Body of pancreas (tissue), 4 donors: ENCODE measurements at regions not wholly inside any gene's neighbourhood (a gene's known extent, or its start where the extent isn't known, plus 50 kb on each side); places are given as distances from the start of the nearest gene placed in this dataset.

Source experiments
- CTCF ChIP-seq, 7 experiments: fragments of 450-650 bp in 4 of 7; fragments of 200-600 bp in 3 of 7; sonication (generic) in 3 of 7; IDR thresholded peaks; one replicate each; pipeline ENCODE4 v1.5.1; 2016 to 2019; ENCODE audit warnings: antibody characterized with exemption in 7 of 7
- POLR2A ChIP-seq, 3 donors: fragments of 450-650 bp; IDR thresholded peaks; one replicate each; pipeline ENCODE4 v1.6.1; 2016; ENCODE audit warnings: antibody characterized with exemption in 3 of 3, mild to moderate bottlenecking in 2 of 3

- TF ChIP-seq CTCF (IDR thresholded peaks at IDR 0.05) (no peak), POLR2A (IDR thresholded peaks at IDR 0.05) (no peak)
Measured at GRCh38 chr5:155728857-155729683, 597.9 kb upstream of the SGCD start.
